GM19239 (cell line): ENCODE measurements at regions not wholly inside any gene's neighbourhood (a gene's known extent, or its start where the extent isn't known, plus 50 kb on each side); places are given as distances from the start of the nearest gene placed in this dataset.

Experiments
- DNase-seq: peaks from one replicate; pipeline ENCODE4 v3.0.0; 2011; ENCODE audit warnings: low spot score; ENCODE audit not compliant: insufficient read length
- FAIRE-seq: peaks from 2 replicates; lab custom pipeline; 2011; peaks lifted over from hg19 to GRCh38; lab: Jason Lieb, UNC

DNA sequence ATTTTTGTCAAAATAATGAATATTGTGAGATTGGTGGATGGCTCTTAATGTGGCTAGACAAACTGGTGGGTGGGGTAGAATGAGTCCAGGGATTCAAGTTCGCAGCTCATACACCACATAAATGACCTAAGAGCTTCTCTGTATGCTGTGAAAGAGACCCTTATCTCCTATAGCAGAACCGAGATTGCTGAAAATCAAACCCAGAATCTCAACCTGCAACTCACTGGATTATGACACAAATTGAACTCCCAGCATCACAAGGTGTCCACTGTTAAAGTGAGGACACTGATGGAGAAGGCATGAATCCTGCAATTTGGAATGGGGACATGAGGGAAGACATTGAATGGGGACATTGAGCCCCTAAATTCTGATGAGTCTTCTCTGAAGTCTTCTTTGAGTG, 51.3 kb upstream of the CNKSR3 start:
- DNase-seq (no peak), FAIRE-seq (no peak)

DNA sequence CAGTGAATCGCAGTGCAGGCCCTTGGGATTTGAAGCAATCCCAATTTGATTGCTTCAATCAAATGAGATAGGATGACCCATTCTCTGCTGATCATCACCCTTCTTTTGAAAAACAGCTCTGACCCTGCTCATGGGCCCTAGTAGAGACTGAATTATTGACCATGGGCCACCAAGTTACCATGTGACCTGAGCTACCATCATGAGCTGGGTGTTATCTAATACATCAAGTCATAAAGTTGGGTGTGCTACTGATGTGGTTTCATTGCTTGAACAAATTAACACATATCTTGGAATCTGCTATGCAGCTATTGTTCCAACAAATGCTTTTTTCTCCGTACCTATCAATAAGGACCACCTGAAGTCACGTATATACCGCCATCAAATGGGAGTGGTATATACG, 54.8 kb upstream of the CNKSR3 start:
- FAIRE-seq (no peak), DNase-seq (no peak)

DNA sequence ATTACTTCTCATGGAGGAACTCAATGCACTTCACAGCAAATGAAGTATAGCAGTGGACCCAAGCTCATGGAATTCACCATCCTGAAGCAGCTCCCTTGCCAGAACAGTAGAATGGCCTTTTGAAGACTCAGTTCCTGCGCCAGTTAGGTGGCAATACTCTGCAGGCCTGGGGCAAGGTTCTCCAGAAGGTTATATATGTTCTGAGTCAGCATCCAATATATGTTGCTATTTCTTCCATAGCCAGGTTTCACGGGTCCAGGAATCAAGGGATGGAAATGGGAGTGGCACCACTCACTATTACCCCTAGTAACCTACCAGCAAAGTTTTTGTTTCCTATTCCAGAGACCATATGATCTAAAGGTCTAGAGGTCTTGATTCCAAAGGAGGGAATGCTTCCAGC, 56.4 kb upstream of the CNKSR3 start:
- no peak for DNase-seq
- FAIRE-seq: no peak

DNA sequence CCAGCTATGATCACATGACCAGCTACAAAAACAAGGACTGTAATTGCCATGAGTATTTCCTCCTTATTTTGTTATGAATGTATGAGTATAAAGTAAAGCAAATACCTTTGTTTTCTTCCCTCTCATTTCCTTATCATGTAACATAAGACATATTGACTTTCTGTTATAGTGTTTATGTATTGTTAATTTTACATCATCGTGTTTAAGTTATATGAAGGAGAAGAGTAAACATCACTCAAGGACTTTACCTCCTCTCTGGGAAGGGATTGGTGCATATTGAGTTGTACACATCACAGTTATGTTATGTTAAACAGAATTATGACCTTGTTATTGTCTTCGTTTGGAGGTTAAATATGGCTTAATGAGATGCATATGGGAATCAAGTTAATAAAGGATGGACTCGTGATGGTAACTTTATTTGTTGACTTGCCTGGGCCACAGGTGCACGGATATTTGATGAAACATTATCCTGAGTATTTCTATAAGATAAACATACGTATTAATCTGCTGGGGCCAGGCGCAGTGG, 57.3 kb upstream of the CNKSR3 start:
- no peak for FAIRE-seq
- DNase-seq: no peak

DNA sequence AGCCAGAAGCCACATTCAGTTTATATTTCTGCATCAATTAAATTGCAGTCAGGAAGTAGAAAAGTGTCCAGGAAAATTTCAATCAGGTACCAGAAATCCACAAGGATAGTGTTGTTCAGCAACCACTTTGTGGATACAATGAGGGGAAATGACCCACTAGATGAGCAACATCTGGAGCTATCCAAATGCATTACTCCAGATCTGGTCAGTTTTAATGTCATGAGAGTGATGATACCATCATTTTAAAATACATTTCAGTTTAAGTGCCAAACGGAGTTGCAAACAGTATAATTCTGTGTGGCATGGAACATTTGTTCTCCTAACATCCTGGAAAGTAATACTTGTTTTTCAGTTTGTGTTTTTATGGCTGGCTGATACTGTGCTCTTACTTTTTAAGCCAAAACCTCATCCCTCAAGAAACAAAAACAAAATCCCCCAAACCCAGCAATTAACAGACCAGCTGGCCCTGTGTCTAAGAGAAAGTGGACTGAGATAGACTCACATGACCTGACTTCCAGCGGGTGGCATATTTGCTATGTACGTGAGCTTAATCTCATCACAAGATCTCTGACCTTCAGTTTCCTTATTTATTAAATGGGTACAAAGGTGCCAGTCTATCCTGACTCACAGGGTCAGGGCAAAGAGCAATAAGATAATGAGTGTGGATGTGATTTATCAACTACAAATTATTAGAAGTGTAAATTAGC, 58.8 kb upstream of the CNKSR3 start:
- FAIRE-seq (no peak), DNase-seq (no peak)

DNA sequence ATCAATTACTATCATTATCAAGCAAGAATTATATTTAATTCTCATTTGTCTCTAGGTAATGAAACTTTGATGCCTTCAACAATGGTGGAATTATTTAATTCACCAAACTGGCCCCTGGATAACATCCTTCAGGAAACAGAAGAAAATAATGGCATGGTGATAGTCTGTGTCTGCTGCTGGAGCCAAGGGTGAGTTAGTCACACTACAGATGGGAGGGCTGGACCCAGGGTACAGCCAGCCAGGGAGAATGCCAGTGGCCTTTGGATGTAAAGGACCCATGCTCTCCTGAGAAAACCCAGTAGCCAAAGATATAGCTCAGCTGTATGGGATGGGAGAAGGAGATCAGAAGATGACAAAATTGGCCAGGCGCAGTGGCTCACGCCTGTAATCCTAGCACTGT, 60.0 kb upstream of the CNKSR3 start:
- no peak for FAIRE-seq
- no peak for DNase-seq

DNA sequence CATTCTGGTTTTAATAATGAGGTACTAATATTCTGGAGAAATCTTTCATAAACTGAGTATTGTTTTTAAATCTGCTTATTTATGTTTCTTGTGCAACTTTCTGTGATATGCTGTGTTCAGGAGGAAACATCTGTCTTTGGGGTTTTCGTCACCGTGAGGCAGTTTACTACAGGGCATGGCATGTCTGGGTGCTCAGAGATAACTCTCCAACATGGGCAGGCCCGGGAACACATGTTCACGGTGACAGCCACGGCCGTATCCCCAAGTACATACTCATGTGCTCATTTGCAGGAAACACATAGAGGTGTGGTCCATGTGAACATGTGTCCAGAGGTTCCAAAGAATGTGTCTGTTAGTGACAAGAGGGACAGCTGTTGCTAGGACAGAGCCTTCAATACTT, 62.1 kb upstream of the CNKSR3 start:
- FAIRE-seq: no peak
- no peak for DNase-seq

DNA sequence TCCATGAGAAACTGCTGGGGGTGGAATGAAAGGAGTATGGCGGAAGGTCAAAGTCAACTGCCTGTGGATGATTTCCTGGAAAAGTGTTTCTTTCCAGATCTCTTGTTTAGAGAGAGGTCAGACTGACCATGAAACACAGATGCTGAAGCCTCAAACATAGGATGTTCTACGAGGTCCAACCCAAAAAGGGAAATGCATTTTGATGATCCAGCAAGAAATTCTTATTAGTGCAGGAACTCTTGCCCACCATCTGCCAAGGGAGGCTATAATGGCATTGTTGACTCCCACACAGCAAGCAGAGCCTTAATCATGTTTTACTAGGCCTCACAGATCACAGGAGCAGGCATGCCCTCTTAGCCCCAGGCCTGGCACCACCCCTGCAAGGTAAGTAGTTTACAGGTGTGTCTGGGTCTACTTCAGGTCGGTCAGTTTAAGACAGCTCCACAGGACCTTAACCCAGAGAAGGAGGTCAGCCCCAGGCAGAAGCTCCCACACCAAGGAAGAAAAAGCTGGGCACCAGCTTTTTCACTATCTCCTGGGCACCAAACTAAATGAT, 67.6 kb upstream of the CNKSR3 start:
- no peak for FAIRE-seq

DNA sequence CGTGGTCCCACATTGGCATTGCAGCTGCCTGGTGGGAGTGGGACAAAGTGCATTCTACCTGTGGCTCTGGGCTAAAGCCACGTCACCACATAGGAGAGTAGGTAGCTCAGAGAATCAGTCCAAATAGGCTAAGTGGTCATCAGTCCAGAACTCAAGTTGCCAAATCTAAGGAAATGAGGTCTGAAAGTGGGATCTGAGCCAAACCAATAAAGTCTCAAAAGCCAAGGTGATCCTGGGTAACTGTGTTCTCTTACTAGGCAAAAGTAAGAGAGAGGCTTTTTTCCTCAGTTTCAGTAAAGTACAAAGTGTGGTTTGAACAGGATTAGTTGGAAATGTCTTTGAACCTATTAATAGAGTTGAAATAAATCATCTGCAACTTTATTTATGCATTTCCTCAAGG, 68.6 kb upstream of the CNKSR3 start:
- no peak for DNase-seq
- no peak for FAIRE-seq

More for the DNA sequence above, 67.6 kb upstream of the CNKSR3 start:
- no peak for DNase-seq

DNA sequence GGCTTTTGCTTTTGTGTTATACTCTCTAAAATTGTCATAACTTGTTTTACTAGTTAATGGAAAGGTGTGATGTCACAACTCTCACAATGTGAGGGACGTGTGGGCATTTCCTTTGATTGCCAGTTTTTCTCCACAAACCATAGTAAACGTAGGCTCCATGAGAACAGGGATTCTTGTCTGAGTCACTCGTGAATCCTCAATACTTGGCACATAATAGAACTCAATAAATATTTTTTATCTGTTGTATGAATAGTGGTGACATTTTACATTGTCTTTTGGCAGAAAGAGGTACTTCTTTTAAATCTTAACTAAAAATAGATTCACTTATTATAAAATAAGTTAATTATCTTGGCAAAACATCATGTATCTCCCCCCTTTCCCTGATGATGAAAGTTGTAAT, 69.0 kb upstream of the CNKSR3 start:
- DNase-seq: no peak
- no peak for FAIRE-seq

DNA sequence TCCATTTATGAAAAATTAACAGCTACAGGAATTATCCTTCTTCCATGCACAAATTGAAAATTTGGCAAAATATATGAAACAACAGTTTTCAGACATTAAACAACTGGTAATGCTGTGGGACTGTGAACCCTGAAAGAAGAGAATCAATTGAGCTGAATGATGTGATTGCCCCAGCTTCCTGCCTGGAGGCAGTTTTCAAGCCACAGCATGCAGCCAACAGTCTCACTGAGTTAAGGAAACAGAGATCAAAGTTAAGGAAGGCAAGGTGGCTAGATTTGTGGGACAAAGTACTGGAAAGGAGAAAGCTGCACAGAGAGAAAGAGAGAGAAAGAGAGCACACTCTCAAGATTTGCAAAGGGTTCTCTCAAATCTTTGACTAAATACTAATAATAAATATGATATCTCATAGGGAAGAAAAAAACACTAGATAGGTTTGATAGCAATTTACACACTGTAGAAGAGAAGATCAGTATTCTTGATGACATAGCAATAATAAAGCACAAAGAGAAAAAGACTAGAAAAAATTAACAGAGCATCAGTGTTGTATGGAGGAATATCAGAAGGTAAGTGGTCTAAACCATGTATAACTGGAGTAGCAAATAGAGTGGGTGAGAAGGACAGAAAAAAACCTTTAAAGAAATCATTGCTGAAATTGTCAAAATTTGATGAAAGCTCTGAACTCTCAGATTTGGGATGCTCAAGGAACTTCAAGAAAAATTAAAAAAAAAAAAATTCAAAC, 70.1 kb upstream of the CNKSR3 start:
- DNase-seq (no peak), FAIRE-seq (no peak)

DNA sequence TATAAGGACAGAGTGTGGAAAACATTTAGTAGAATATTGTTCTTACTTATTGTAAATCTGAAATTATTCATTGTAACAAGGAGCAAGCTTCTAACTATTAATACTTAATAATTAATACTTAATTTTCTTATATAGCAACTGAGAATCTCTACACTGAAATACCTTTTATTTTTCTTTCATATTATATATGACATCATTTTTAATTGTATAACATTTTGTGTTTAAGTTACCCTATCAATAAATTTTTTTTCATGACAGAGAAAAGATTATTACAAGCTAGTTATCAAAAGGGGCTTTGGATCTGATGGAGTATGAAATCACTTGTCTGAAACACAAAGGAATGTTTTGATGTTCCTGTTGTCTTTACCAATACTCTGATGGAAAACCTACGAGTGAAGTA, 72.2 kb upstream of the CNKSR3 start:
- no peak for FAIRE-seq

DNA sequence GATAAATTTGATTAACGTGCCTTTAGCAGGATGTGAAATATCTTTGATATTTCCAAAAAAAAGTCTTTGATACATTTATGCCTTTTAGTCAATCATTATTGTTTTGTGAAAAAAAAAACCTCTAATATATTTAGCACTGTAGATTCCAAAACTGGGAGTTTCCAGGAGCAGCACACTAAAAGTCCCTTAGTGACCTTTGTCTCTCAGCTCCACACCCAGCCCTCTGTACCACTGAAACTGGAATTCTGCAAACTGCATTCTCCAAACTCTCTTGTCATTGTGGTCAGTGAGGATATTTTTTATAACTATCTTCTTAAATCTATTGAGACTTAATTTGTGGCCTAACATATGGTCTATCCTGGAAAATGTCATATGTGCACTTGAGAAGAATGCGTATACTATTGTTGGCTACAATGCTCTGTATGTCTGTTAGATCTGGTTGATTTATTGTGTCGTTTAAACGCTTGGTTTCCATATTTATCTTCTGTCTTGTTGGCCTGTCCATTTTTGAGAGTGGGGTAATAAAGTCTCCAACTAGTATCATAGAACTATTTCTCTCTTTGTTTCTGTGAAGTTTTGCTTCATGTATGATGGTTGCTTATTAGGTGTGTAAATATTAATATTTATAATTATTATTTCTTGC, 73.2 kb upstream of the CNKSR3 start:
- DNase-seq (no peak), FAIRE-seq (no peak)

More for the DNA sequence above, 72.2 kb upstream of the CNKSR3 start:
- no peak for DNase-seq

DNA sequence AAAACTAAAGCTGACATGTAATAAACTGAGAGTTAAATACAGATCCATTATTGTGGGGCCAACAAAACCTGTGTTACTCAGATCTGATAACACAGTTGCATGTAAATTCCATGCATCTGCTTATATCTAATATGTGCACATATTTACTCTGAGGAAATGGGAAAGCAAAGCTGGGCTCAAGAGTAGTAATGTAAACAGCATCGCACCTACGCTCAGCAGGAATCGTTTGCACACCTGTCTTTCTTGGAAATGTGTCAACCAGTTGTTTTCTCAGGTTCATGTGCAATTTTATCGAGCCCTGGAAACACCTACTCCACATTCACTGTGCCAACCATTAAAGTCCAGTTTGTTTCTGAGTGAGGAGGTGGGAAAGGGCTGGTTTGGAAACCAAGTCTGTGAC, 80.3 kb upstream of the CNKSR3 start:
- FAIRE-seq (no peak), DNase-seq (no peak)

DNA sequence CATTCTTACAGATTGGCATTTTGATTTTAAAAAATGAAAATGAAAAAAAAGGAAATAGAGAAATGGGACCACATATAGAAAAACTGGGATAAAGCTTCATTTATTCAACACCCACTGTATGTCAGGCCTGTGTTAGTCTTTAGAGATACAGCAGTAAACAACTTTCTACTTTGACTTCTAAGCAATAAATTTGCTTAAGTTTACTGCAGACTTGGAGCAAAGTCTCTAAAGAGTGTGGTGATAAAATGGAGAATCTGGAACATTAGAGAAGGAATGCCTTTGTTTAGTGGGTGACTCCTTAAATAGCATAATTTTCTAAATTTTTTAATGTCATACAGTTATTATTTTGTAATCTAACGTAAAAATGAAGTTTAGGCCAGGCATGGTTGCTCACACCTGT, 80.7 kb upstream of the CNKSR3 start:
- no peak for DNase-seq
- FAIRE-seq: no peak

DNA sequence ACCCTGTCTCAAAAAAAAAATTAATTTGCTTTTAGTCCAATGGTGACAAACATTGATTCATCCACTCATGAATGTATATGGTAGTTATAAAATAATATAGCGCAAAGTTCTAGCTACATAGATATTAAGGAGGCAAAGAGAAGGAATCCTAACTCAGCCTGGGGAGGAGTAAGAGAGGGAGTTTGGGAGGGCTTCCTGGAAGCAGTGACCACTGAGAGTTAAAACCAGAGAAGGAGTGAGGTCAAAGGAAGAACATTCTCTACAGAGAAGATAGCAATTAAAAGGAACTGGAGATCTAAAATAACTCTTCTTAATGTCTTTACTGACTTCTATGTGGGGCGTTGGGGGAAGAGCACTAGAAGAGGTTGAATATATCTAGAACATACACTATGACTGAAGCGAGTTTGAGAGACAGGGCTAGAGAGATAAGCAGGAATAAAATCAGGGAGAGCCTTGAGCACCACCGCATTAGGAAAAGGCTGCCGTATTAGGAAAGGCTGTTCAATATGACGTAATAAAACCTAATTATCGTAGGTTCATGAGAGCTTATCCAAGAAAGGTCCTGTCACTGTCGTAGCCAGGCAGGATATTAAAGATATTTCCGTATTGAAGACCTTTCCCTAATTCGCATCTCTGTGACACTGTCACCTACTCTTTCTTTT, 81.8 kb upstream of the CNKSR3 start:
- DNase-seq (no peak), FAIRE-seq (no peak)

DNA sequence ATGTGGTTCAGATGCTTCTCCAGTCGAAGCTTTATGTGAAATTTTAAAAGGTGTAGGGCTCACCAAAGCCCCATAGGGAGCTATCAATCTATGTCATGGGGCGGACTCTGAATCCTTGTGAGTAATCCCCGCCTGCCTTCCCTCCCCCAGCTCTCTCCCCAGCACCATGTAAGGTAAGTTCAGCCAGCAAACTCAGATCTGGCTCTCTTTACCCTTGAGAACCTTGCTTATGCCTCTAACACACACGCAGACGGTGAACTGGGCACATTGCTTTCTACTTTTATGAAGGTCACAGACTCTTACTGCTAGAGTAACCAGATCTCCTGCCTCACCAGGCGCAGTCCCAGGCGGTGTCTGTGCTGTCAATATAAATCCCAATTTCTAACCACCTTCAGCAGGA, 82.6 kb upstream of the CNKSR3 start:
- DNase-seq: no peak
- no peak for FAIRE-seq

DNA sequence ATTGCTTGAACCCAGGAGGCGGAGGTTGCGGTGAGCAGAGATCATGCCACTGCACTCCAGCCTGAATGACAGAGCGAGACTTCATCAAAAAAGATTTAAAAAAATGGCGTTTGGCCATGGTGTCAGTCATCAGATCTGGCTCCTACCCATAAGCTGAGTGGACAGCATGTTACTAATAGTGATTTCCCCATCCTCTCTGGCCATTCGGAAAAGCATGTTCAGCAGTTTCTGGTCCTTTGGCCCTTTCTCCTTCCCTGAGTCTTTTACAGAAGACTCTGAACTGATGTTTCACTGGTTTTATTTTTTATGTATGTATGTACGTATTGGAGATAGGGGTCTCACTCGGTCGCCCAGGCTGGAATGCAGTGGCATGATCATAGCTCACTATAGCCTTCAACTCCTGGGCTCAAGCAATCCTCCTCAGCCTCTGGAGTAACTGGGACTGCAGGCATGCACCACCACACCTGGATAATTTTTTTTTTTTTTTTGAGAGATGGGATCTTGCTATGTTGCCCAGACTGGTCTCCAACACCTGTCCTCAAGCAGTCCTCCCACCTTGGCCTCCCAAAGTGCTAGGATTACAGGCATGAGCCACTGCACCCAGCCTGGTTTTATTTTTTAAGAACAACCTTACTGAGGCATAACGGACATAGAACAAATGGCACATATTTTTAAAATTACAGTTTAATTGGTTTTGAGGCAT, 84.2 kb upstream of the CNKSR3 start:
- DNase-seq: no peak
- FAIRE-seq: no peak

DNA sequence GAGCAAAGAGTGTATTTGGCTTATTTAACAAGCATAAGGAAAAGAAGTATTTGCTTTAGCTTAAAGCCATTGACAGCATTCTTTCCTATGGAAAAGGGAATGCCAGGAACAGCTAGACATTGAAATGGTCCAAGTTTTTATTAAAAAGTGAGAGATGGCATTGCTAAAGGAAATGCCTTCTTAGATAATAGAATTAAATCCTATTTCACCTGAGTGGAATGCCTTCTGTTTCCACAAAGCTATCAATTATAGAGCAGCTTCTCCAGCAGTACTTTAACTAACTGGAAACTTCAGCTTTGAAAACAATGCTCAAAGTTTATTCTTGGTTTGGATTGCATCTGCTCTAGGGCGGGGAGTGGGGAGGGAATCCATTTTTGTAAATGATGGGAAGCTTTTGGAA, 85.1 kb upstream of the CNKSR3 start:
- FAIRE-seq (no peak), DNase-seq (no peak)

DNA sequence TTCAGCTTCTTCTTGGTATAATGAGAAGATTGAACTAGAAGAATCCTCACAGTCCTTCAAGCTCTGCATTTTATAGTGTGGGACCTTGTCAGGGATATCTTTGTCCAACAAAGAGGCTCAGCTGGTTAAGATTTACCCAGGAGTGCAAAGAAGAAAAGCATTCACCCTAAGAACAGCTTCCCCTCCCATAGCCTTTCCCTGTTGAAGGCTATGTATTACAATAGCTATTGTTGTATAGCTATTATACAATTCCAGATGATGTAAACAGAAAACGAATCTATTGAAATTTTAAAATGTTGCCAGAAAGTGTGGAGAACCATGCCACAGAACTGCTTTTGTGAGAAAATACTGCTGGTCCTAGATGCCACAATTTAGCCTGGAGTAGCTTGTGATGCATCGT, 85.5 kb upstream of the CNKSR3 start:
- DNase-seq (no peak), FAIRE-seq (no peak)
